ENCODE measurements at regions not wholly inside any gene's neighbourhood (a gene's known extent, or its start where the extent isn't known, plus 50 kb on each side); places are given as distances from the start of the nearest gene placed in this dataset.

DNA sequence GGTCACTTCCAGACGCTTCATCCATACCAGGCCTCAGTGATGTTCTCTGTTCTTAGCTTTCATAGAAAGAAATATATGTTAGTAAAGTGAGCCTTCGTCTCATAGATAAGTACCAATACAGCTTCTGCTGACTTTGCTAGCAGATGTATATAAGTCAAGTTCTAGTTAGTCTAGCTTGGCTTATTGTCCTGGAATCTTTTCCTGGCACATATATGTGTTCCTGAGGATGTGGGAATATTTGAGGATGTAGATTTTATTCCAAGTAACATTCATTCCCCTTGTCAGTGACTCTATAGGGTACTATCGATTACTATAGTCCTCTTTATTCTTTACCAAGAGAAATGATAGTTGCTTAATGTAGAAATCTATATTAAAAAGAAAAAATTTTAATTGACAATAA is 135.2 kb upstream of the FAM9C start:
- CTCF ChIA-PET, result no interaction called here
- POLR2A ChIA-PET, result no interaction called here
- Histone ChIP-seq H3K36me3 (ENCODE audit: control insufficient read depth, insufficient read depth, low read length) (no peaks in the 10 kb centered on the region), H3K4me1 (ENCODE audit: control insufficient read depth, insufficient read depth, low read length) (no peaks in the 10 kb centered on the region), H3K4me3 (ENCODE audit: low read depth in 2 of 2, low read length in 2 of 2) (no peak overlapping the region), H3K9me3 (ENCODE audit: control insufficient read depth, insufficient read depth, low read depth, low read length) (no peaks in the 10 kb centered on the region), H3K27me3 (ENCODE audit: control insufficient read depth, insufficient read depth, low read length) (no peaks in the 10 kb centered on the region), H3K27ac (ENCODE audit: low read length) (no peak overlapping the region)
- BruUV-seq (replicated peaks), result no TSS peak
- in situ Hi-C loops (cut with HindIII; ENCODE audit: low pct_unique_long_range_greater_than_20kb, low sequenced_read_pairs), result no loop called here
- TF ChIP-seq REST (IDR thresholded peaks at IDR 0.05; ENCODE audit: insufficient read depth in 1 of 2, low read depth in 2 of 2, low read length in 1 of 2) (no peak), TCF7L2 (IDR thresholded peaks at IDR 0.05; ENCODE audit: low read depth, low read length) (no peak), SIN3A (IDR thresholded peaks at IDR 0.05; ENCODE audit: borderline replicate concordance, insufficient read depth, low read depth, low read length) (no peak), POLR2AphosphoS5 (IDR thresholded peaks at IDR 0.05; ENCODE audit: low read depth, low read length) (no peak)
- TF ChIP-seq, protein P1, sequence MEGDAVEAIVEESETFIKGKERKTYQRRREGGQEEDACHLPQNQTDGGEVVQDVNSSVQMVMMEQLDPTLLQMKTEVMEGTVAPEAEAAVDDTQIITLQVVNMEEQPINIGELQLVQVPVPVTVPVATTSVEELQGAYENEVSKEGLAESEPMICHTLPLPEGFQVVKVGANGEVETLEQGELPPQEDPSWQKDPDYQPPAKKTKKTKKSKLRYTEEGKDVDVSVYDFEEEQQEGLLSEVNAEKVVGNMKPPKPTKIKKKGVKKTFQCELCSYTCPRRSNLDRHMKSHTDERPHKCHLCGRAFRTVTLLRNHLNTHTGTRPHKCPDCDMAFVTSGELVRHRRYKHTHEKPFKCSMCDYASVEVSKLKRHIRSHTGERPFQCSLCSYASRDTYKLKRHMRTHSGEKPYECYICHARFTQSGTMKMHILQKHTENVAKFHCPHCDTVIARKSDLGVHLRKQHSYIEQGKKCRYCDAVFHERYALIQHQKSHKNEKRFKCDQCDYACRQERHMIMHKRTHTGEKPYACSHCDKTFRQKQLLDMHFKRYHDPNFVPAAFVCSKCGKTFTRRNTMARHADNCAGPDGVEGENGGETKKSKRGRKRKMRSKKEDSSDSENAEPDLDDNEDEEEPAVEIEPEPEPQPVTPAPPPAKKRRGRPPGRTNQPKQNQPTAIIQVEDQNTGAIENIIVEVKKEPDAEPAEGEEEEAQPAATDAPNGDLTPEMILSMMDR (IDR thresholded peaks at IDR 0.05), result no peak
- no peak for ATAC-seq
- intact Hi-C loops (cut with micrococcal nuclease; ENCODE audit: unreplicated experiment), result no loop called here
- no peak for DNase-seq (ENCODE audit: low read depth, low spot score)

DNA sequence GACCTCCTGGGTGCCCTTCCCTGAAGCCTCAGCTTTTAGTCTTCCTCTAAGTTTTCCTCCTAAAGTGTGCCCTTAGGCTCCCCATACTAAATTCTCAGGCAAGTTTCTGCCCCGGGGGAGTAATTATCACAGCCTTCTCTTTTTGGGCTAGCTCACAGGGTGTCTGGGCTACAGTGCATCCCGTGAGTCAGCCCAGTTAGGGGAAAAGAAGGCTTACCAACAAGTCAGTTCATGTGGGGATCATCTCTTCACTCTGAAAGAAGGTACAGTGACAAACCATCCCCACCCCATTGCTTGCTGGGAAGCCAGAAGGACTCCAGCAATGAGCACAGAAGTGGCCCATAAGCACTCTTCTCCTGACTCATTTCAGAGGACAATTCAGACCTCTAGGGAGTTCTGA is 134.7 kb upstream of the FAM9C start:
- no peaks in the 10 kb centered on the region for H3K4me1 ChIP-seq (ENCODE audit: control insufficient read depth, insufficient read depth, low read length)
- no peaks in the 10 kb centered on the region for H3K9me3 ChIP-seq (ENCODE audit: control insufficient read depth, insufficient read depth, low read depth, low read length)
- ChIA-PET POLR2A (no interaction called here), CTCF (no interaction called here)
- H3K27ac ChIP-seq (ENCODE audit: low read length), result no peak overlapping the region
- no peak for ATAC-seq
- in situ Hi-C loops (cut with HindIII; ENCODE audit: low pct_unique_long_range_greater_than_20kb, low sequenced_read_pairs) (no loop called here), intact Hi-C loops (cut with micrococcal nuclease; ENCODE audit: unreplicated experiment) (no loop called here)
- TF ChIP-seq POLR2AphosphoS5 (IDR thresholded peaks at IDR 0.05; ENCODE audit: low read depth, low read length) (no peak), SIN3A (IDR thresholded peaks at IDR 0.05; ENCODE audit: borderline replicate concordance, insufficient read depth, low read depth, low read length) (no peak), REST (IDR thresholded peaks at IDR 0.05; ENCODE audit: insufficient read depth in 1 of 2, low read depth in 2 of 2, low read length in 1 of 2) (no peak)
- H3K36me3 ChIP-seq (ENCODE audit: control insufficient read depth, insufficient read depth, low read length), result no peaks in the 10 kb centered on the region
- H3K4me3 ChIP-seq (ENCODE audit: low read depth in 2 of 2, low read length in 2 of 2), result no peak overlapping the region
- BruUV-seq (replicated peaks), result no TSS peak
- no peak for DNase-seq (ENCODE audit: low read depth, low spot score)
- no peaks in the 10 kb centered on the region for H3K27me3 ChIP-seq (ENCODE audit: control insufficient read depth, insufficient read depth, low read length)
